ENCODE measurements at regions not wholly inside any gene's neighbourhood (a gene's known extent, or its start where the extent isn't known, plus 50 kb on each side); places are given as distances from the start of the nearest gene placed in this dataset.
"Not testable (repeated sequence)": the region's sequence is repeated elsewhere in the genome, so short reads cannot be mapped to it uniquely, and the experiment has no call there.

DNA sequence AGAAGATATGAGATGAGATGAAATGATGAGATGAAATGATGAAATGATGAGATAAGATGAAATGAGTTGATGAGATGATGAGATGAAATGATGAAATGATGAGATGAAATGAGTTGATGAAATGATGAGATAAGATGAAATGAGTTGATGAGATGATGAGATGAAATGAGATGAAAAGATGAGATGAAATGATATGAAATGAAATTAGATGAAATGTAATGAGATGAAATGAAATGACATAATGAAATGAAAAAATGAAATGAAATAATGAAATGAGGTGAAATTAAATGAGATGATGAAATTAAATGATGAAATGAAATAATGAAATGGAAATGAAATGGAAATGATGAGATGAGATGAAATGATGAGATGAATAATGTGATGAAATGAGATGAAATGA is 231.6 kb downstream of the GOLGA6L6 start:
- ATAC-seq; H3K4me1 ChIP-seq (ENCODE audit: control insufficient read depth in 1 of 2, insufficient read depth in 2 of 2, low read length in 2 of 2); H3K9ac ChIP-seq (ENCODE audit: low read length); H3K27ac ChIP-seq (ENCODE audit: low read depth, low read length); H3K4me3 ChIP-seq (replicated peaks in 1 of 2; ENCODE audit: low read depth in 1 of 2, low read length in 2 of 2); intact Hi-C loops (cut with micrococcal nuclease); H3K79me2 ChIP-seq (ENCODE audit: insufficient read depth, low read length); H3K9me2 ChIP-seq (ENCODE audit: insufficient read depth); DNase-seq (ENCODE audit: low read depth, low spot score); H3K4me2 ChIP-seq (ENCODE audit: low read length); H4K20me1 ChIP-seq (ENCODE audit: insufficient read depth); H2AFZ ChIP-seq (ENCODE audit: low read depth, low read length, poor library complexity, severe bottlenecking); RAD21 ChIA-PET (ENCODE audit: low non-redundant PET in 1 of 2, low total read pairs in 2 of 2, uncharacterized antibody in 2 of 2, unreplicated experiment in 2 of 2); POLR2A ChIA-PET; CTCF ChIA-PET; H3K27me3 ChIP-seq (ENCODE audit: insufficient read depth, low read length); H3K36me3 ChIP-seq (ENCODE audit: control insufficient read depth in 1 of 2, insufficient read depth in 2 of 2, low read length in 2 of 2); BruUV-seq (replicated peaks): not testable (repeated sequence)
- peaks cover 2 to 13% of the 10 kb centered on the region in 2 experiments; a peak in 2 of 4 replicates for H3K9me3 ChIP-seq (ENCODE audit: control insufficient read depth in 1 of 2, insufficient read depth in 1 of 2, low read depth in 1 of 2, low read length in 2 of 2)

DNA sequence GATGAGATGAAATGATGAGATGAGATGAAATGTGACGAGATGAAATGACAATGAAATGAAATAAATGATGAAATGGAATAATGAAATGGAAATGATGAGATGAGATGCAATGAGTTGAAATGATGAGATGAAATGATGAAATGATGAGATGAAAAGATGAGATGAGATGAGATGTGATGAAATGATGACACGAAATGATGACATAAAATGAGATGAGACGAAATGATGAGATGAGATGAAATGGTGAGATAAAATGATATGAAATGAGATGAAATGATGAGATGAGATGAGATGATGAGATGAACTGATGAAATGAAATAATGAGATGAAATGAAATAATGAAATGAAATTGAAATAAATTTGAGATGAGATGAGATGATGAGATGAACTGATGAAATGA is 232.2 kb downstream of the GOLGA6L6 start:
- BruUV-seq (replicated peaks); H3K9me2 ChIP-seq (ENCODE audit: insufficient read depth); DNase-seq (ENCODE audit: low read depth, low spot score); H3K36me3 ChIP-seq (ENCODE audit: control insufficient read depth in 1 of 2, insufficient read depth in 2 of 2, low read length in 2 of 2); H3K4me1 ChIP-seq (ENCODE audit: control insufficient read depth in 1 of 2, insufficient read depth in 2 of 2, low read length in 2 of 2); H3K9ac ChIP-seq (ENCODE audit: low read length); RAD21 ChIA-PET (ENCODE audit: low non-redundant PET in 1 of 2, low total read pairs in 2 of 2, uncharacterized antibody in 2 of 2, unreplicated experiment in 2 of 2); H3K4me3 ChIP-seq (replicated peaks in 1 of 2; ENCODE audit: low read depth in 1 of 2, low read length in 2 of 2); H4K20me1 ChIP-seq (ENCODE audit: insufficient read depth); H2AFZ ChIP-seq (ENCODE audit: low read depth, low read length, poor library complexity, severe bottlenecking); POLR2A ChIA-PET; H3K4me2 ChIP-seq (ENCODE audit: low read length); CTCF ChIA-PET; ATAC-seq; H3K27me3 ChIP-seq (ENCODE audit: insufficient read depth, low read length); intact Hi-C loops (cut with micrococcal nuclease); H3K79me2 ChIP-seq (ENCODE audit: insufficient read depth, low read length); H3K27ac ChIP-seq (ENCODE audit: low read depth, low read length): not testable (repeated sequence)
- H3K9me3 ChIP-seq (ENCODE audit: control insufficient read depth in 1 of 2, insufficient read depth in 1 of 2, low read depth in 1 of 2, low read length in 2 of 2), result peaks cover 3 to 18% of the 10 kb centered on the region in 2 experiments; a peak in 2 of 4 replicates

DNA sequence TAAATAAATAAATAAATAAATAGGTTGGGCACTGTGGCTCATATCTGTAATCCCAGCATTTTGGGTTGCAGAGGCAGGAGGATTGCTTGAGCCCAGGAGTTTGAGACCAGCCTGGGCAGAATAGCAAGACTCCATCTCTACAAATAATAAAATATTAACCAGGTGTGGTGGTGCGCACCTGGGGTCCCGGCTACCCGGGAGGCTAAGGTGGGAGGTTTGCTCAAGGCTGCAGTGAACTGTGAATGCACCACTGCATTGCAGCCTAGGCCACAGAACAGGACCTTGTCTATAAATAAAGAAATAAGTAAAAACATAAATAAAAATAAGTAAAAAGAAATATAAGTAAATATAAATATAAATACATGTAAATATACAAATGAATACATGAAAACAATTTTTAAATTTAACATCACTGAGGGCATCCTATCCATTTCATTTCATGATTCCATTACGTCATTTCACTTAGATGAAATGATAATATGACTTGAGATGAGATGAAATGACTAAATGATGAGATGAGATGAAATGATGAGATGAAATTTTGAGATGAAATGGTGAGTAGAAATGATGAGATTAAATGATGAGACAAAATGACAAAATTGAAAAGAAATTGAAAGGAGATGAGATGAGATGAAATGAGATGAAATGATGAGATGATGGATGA is 233.4 kb downstream of the GOLGA6L6 start:
- H4K20me1 ChIP-seq (ENCODE audit: insufficient read depth); H3K4me2 ChIP-seq (ENCODE audit: low read length); H3K27ac ChIP-seq (ENCODE audit: low read depth, low read length); H3K4me1 ChIP-seq (ENCODE audit: control insufficient read depth in 1 of 2, insufficient read depth in 2 of 2, low read length in 2 of 2); H3K9ac ChIP-seq (ENCODE audit: low read length); ATAC-seq; intact Hi-C loops (cut with micrococcal nuclease); BruUV-seq (replicated peaks); CTCF ChIA-PET; H3K79me2 ChIP-seq (ENCODE audit: insufficient read depth, low read length); H2AFZ ChIP-seq (ENCODE audit: low read depth, low read length, poor library complexity, severe bottlenecking); H3K9me2 ChIP-seq (ENCODE audit: insufficient read depth); H3K36me3 ChIP-seq (ENCODE audit: control insufficient read depth in 1 of 2, insufficient read depth in 2 of 2, low read length in 2 of 2); DNase-seq (ENCODE audit: low read depth, low spot score); RAD21 ChIA-PET (ENCODE audit: low non-redundant PET in 1 of 2, low total read pairs in 2 of 2, uncharacterized antibody in 2 of 2, unreplicated experiment in 2 of 2); H3K27me3 ChIP-seq (ENCODE audit: insufficient read depth, low read length); POLR2A ChIA-PET; H3K4me3 ChIP-seq (replicated peaks in 1 of 2; ENCODE audit: low read depth in 1 of 2, low read length in 2 of 2): not testable (repeated sequence)
- peaks cover 3 to 25% of the 10 kb centered on the region in 2 experiments; a peak in 2 of 4 replicates for H3K9me3 ChIP-seq (ENCODE audit: control insufficient read depth in 1 of 2, insufficient read depth in 1 of 2, low read depth in 1 of 2, low read length in 2 of 2)

DNA sequence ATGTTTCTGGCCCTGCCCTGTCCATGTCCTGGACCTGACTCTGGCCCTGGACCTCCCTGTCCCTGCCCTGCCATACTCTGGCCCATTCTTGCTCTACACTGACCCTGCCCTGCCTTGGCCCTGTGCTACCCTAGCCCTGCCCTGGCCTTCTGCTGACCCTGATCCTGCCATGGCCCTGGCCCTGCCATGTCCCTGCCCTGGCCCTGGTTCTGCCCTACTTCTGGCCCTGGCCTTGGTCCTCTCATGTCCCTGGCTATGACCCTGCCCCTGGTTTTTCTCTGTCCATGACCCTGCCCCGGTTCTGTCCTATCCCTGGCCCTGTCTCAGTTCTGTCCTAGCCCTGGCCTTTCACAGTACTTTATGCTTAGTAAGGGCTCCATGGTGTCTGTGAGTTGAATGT is 234.5 kb downstream of the GOLGA6L6 start:
- intact Hi-C loops (cut with micrococcal nuclease); H3K4me3 ChIP-seq (replicated peaks in 1 of 2; ENCODE audit: low read depth in 1 of 2, low read length in 2 of 2); H3K4me1 ChIP-seq (ENCODE audit: control insufficient read depth in 1 of 2, insufficient read depth in 2 of 2, low read length in 2 of 2); BruUV-seq (replicated peaks); POLR2A ChIA-PET; H3K4me2 ChIP-seq (ENCODE audit: low read length); H3K27ac ChIP-seq (ENCODE audit: low read depth, low read length); H3K79me2 ChIP-seq (ENCODE audit: insufficient read depth, low read length); H3K36me3 ChIP-seq (ENCODE audit: control insufficient read depth in 1 of 2, insufficient read depth in 2 of 2, low read length in 2 of 2); H2AFZ ChIP-seq (ENCODE audit: low read depth, low read length, poor library complexity, severe bottlenecking); H4K20me1 ChIP-seq (ENCODE audit: insufficient read depth); H3K9me2 ChIP-seq (ENCODE audit: insufficient read depth); ATAC-seq; H3K27me3 ChIP-seq (ENCODE audit: insufficient read depth, low read length); H3K9ac ChIP-seq (ENCODE audit: low read length); RAD21 ChIA-PET (ENCODE audit: low non-redundant PET in 1 of 2, low total read pairs in 2 of 2, uncharacterized antibody in 2 of 2, unreplicated experiment in 2 of 2); CTCF ChIA-PET; DNase-seq (ENCODE audit: low read depth, low spot score): not testable (repeated sequence)
- peaks cover 3 to 25% of the 10 kb centered on the region in 2 experiments; a peak in 2 of 4 replicates for H3K9me3 ChIP-seq (ENCODE audit: control insufficient read depth in 1 of 2, insufficient read depth in 1 of 2, low read depth in 1 of 2, low read length in 2 of 2)

All from HCT116 (cell line).